Fibroblast of skin of right quadriceps (primary cell): ENCODE measurements at regions not wholly inside any gene's neighbourhood (a gene's known extent, or its start where the extent isn't known, plus 50 kb on each side); places are given as distances from the start of the nearest gene placed in this dataset.

ENCODE experiments used
- DNase-seq: peaks from one replicate; pipeline ENCODE4 v3.0.0-alpha.2; 2013

DNA sequence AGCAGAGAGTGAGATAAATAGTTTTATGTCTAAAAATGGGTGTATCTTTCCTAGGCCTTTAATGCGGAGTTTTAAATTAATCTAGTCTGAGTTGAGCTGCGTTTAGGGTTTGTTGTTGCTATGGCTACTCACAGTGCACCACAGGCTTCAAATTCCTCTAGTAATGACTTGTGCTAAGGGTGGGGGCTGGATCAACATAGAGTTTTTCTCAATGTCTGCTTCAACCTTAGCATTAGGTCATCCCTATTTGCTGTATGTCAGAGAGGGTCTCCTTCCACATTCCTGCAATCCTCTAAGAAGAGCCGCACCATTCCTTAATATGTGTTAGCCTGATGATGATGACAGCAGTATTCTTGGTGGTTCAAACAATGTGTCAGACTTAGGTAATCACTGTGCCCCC is 465.6 kb upstream of the KIF2A start:
- peak; percentile 26 for DNase-seq

DNA sequence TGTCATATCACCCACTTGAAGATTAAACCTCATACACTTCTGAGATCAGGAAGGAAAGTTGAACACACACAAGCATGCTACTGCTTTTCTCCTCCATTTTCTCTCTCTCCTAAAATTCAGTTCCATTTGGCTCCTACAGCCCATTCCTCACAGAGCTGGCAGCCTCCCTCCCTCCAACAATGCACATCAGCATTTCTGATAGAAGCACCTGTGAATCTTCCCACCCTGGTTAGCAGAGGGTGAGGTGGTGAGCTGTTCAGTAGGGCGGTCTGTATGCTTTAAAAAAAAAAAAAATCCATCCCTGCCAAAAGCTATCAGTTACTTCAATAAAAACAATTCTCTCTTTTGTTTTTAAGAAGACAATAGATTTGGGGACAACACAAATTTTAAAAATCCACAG is 463.2 kb upstream of the KIF2A start:
- no peak for DNase-seq

DNA sequence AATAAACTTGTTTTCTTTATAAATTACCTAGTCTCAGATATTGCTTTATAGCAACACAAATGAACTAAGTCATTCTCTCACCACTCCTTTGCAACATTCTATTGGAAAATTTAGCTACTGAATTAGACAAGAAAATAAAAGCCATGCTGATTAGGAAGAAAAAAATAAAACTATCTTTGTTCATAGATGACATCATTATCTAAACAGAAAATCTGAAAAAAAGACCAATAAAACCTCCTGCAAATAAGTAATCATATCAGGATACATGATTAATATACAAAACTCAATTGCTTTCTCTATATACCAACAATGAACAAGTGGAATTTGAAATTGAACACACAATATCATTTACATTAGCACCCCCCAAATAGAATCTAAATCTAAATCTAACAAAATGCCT is 455.3 kb upstream of the KIF2A start:
- DNase-seq: no peak

DNA sequence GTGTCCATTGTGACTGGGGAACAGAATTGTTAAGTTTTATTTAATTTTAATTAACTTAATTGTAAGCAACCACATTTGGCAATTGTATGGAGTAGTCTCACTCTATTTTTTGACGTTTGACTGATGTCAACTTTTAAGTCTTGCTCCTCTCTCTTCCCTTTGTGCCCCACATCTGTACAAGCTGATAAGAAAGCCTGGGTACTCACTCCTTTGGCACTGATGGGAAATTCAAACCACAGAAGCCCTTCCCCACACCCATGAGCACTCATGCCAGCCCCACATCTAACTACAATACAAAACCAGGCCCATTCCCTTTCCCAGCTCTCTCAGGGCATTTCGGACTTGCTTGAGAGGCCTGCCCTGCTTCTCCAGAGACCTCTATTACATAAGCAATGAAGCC is 451.5 kb upstream of the KIF2A start:
- DNase-seq: no peak

DNA sequence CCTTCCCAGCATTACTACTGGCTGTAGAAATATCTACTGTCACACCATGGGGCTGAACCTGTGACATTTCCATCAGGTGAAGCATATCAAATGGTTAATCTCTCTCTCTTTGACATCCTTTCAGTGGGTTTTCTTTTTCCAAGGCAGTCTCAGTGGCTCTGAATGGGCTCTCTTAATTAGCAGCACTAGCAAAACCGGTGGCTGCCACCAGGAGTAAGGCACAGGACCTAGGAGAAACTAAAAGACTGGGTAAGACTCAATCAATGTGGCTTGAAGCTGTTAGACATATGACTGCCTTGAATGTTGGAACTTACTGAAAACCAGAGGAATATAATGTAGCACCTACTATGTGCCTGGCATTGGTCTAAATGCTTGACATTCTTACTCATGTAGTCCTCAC is 445.0 kb upstream of the KIF2A start:
- no peak for DNase-seq

DNA sequence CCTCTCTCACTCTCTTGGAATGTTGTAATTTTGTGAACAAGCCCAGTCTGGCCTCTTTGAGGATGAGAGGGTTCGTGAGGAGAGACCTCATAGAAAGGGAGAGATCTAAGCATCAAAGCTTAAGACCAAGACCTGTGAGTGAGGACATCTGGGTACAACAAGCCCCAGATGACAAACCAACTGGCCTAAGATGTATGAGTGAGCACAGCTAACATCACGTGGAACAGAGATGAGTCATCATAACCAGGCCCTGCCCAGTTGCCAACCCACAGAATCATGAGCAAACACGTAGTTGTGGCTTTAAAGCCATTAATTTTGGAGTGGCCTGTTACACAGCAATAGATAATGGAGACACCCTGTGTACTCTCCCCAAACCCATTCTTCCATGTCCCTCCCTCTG is 439.1 kb upstream of the KIF2A start:
- DNase-seq: peak; percentile 71

DNA sequence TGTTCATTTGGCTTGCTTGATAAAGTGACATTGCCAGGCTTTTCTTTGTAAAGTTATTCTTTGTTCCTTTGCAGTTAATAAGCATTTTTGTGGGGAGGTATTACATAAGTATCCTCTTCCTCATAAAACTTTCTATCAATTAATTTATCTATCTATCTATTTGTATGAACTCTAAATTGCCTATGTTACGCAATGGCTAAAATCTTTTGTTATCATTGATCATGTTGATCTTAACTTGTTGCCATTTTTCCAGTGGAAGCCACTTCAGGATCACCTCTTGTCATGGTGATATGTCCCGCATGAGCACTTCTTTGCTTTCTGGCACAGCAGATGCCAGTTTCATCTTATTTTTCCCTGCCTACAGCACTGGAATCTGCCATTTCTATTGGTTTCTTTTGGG is 436.7 kb upstream of the KIF2A start:
- no peak for DNase-seq

DNA sequence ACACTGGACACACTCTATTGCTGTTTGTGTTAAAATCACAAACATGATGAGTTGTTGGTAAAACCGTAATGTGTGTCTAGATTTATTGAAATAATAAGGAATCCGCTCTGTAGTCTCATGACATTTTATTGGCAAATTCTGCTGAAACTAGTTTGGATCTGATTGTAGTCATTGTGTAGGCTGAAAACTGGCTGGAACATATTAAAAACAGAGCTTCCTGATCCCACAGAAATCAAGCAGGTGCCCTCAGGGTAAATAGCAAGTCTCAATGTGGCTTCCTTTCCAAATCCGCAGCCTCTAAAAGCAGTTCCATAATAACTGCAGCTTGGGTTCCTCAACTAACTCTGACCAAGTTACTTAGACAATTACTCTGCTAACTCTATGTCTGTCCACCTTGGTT is 427.5 kb upstream of the KIF2A start:
- DNase-seq: no peak

DNA sequence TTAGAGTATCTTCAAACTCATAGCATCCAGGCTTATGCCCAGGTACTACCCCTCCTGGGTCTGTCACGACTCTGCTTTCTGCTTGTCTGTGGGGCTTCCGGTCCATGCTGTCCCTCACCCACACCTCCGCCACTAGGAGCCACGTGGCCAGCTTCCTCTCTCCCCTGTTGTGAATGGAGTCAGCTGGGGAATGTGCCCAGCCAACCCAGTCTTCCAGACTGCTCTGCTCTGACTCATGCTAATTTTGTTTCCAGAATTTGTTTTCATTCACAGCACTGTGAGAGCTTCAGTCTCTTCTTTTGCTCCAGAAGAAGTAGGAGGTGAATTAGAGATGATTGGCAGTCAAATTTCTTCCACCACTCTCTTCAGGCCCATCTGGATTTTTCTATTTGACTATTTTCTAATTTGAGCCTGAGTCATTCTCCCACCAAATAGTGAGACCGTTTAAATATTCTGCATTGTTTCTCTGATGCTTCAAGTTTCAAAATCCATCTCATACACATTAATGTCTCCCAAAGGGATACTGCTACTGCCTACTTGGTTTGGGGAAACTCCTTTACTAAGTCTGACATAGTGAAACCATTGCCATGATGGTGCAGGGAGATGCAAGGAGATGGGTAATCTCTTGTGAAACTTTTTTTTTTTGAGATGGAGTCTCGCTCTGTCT is 424.1 kb upstream of the KIF2A start:
- DNase-seq: peak; percentile 57

DNA sequence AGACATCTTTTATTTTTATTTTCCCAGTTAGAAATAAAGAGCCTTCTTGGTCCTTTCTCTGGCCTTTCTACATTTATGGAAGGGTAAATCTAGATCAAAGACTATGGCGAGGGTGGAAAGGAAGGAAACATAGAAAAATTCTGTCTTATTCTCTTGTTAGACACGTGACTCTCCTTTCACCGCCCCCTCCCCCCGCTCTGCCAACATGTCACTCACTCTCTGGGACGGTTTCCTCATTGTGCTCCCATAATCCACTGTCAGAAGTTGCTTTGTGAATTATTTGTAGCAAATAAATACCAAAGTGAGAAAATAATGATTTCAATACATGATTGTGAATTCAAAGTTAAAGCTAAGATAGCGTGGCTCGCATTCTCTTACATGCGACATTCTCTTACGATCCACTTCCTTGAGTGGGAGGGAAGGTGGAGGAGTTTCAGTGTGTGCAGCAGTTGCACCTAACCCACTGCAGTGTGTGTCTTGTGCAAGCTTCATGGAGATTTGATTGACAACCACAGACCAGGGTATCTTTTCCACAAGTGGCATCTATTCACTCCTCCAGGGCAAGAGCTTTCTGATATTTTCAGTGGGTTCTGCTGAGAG is 423.0 kb upstream of the KIF2A start:
- no peak for DNase-seq

DNA sequence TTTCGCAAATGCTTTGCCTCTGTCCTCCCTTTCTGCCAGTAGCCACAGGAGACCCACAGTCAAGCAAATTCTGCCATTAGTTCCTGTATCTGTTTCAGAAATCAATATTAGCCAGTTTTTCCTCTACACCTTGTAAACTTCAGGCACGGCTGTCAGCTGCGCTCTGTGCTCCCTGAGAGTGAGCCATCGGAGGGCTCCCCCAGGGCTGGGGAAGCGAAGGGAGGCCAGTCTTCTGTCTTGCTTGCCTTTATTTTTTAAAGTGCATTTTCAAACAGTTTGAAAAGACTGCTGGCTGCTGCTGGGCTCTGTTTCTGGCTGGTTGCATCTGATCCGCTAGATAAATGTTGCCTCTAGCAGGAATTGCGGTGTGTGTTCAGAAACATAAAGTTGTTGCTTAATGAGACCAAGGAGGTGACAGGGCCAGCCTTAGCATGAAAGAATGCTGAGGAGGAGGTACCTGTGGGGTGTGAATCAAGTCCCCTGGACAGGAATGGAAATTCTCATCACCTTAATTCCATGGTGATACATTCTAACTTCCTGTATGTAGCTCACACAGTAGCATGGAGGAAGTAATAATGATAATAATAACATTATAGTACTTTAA is 421.7 kb upstream of the KIF2A start:
- no peak for DNase-seq

DNA sequence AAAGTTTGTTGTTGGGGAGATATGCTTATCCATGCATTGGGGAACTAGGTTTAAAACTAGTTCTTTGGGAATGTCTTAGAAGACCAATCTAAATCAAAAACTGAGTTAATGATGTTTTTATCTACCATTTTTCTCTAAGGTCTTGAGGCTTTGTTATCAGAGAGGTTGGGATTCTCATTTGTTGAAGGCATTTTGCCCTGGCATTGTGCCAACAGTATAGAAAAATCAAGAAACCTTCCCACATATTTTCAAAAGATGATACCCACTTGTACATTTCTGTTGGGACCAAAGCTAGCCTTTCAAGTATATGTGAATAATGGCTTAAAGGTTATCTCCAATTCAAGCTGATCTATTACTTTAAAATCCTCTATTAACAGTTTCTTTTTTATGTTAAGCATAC is 419.8 kb upstream of the KIF2A start:
- DNase-seq: no peak

DNA sequence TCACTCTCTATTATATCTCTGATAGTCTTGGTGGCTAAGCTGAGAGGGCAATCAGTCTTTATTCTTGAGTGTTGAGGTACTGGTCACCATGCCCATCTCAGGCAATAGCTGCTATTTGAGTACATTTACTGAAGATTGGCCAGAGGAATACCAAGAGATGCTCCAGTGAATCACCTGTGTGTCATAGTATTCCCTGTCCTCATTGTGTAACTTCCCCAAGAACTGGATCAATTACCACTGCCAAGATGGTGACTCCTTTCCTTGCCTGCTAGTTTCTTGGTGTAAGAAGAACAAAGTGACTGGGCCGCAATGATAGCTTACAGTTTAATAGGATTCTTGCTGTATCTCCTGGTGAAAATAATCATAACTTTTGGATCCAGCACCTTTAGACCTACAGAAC is 418.7 kb upstream of the KIF2A start:
- DNase-seq: no peak

DNA sequence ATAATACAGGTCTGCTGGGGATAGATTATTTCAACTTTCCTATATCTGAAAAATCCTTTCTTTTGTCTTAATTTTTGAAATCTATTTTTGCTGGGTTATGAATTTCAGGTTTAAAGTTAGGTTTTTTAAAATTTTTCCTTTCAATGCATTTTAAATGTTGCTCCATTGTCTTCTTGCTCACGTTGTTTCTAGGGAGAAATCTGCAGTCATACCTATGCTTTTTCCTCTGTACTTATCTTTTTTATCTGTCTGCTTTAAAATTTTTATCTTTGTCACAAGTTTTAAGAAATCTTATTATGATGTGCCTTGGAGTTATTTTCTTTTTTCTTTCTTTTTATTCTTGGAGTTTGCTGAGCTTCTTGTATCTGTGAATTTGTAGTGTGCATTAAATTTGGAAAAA is 412.0 kb upstream of the KIF2A start:
- no peak for DNase-seq

DNA sequence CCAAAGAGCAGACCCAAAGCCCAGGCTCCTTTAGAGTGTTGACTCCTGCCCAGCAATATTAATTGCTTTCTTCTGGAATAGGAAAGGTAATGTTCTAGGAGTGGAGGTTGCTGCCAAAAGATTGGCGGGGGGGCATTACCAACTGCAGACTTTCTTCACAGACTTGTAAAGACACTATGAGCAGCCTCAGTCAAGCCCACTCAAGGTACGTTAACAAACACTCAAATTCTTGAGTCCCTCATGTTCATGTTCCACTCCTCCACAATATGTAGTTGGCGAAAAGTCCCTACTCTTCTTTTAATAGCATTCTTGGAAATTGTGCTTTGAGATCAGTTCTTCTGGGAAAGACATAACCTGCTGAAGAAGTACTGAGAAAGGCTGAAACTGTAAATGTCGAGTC is 409.2 kb upstream of the KIF2A start:
- DNase-seq: no peak

DNA sequence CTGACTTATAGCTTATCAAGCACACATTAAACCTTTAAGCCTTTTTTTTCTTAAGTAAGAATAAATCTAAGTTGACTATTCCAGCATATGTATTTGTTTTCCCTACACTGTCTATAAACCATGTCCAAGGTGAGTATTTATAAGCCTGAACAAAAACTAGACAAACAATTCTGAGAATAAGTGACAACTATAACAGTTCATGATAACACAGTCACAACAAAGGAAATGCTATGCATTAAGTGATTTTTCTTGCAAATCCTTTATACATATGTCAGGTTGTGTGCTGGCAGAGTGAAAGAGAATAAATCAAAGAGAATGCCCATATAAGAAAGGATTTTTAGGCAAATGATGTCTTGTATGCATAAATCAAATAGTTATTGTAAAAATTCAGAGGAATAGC is 408.8 kb upstream of the KIF2A start:
- DNase-seq: no peak

DNA sequence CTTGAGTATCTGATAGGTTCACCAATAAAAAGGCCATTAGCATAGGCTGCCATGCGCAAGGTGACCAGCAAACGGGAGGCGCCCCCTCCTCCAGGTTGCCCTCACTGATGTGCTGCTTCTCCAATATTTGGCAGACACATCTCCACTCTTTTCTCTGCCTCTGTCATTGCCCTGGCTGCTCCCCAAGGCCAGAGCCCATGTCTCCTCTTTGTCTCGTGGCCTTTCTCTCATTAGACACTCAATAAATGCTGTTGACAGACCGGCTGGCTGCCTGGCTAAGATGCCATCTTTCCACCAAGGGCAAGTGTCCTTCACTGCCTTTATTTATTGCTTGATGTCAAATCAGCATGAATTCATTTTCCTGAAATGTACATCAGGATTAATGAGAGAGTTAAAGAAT is 404.0 kb upstream of the KIF2A start:
- no peak for DNase-seq

DNA sequence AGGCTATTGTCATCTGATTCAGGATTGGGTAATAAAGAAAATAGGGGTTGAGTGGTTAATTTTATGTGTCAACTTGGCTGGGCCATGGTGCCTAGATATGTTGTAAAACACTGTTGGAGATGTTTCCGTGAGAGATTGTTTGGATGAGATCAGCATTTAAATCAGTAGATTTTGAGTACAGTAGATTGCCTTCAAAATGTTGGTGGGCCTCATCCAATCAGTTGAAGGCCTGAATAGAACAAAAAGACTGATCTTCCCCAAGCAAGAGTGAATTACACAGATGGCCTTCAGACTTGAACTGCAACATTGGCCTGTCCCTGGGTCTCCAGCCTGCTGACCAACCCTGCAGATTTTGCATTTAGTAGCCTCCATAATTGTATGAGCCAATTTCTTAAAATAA is 401.3 kb upstream of the KIF2A start:
- no peak for DNase-seq

DNA sequence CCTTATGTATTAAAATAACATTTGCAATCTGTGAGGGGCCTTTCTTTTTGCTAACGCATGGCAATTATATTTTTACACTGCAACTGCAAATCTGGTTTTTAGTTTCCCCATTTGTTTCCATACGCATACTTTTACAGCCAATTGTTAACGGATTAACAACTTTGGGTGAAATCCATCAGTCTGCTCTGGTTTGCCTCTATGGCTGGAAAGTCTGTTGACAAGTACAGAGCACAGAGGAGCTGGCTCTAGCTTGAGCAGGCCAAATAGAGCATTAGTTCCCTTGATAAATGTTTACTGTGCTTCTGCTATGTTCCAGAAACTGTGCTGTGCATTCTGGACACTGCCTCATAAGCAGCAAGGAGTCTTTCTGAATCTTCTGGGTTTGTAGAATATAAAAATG is 400.4 kb upstream of the KIF2A start:
- no peak for DNase-seq

DNA sequence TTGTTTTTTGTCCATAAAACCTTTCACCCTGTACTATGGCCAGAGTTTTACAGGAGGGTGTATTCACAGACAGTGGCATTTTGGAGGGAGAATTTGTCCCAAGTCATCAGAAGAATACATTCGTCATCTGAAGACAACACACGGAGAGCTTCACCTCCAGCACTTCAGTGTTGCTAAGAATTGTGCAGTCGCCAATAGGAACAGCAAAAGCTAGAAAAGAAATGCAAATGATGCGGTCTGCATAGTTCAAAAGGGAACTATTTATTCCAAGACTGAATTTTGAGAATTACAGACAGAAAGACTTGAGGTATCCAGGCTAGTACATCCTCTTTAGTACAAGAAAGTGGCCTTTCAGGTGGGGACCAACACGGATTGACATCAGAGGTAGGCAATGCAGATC is 399.2 kb upstream of the KIF2A start:
- DNase-seq: no peak

DNA sequence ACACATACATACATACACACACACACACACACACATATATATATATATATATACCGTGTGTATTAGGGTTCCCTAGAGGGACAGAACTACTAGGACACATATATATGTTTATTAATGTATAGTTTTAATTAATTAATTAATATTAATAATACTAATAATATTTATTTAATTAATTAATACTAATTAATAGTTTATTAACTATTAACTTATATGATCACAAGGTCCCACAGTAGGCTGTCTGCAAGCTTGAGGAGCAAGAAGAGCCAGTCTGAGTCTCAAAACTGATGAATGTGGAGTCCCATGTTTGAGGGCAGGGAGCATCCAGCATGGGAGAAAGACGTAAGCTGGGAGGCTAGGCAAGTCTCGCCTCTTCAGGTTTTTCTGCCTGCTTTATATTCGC is 398.0 kb upstream of the KIF2A start:
- no peak for DNase-seq

DNA sequence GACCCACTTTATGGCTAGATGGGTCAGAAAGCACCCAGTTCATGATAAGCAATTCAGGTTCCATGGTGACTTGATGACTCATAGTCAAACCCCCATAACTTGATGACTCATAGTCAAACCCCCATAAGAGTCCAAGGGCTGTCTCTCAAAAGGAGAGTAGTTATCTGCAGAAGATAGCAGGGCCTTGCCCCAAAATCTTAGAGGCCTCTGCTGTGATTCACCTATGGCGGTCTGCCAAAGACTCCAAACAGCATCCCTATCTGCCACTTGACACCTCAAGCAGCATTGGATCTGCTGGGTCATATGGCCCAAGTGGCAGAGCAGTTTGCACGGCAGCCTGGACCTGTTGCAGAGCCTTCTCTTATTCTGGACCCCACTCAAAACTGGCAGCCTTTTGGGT is 395.2 kb upstream of the KIF2A start:
- peak; percentile 14 for DNase-seq

DNA sequence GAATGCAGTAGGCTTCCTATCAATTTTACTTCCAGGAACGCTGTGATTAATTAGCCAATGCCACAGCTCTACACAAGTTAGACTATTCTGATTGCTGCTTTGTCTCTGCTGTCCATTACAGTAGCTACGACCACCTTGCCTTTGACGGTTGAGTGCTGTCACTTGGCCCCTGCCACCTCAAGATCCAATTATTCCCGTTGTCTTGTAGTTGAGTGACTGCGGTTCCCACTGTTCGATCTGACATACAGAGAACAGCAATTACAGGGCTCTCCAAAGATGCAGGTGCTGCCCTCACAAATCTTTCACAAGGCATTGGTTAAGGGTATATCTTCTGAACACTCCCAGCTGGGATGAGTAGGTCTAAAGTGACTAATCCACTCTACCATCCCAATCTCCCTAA is 393.4 kb upstream of the KIF2A start:
- DNase-seq: no peak

DNA sequence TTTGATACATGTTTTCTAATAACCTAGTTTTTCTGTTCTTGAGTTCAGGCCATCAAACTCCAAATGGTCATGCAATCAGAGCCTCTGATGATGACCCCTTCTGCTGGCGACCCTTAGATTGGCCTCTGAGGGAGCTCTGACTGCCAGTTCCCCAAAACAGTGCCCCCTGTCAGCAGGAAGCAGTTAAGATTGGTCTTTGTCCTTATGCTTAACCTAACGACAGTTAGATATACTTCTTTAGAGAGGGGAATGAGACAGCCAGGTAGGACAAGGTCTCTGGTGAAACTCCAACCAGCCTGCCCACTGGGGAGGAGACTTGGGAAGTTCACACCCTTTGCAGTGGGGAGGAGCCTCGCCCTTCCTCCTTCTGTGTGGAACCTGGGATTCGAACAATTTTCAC is 390.4 kb upstream of the KIF2A start:
- DNase-seq: no peak
